ENCODE measurements at regions not wholly inside any gene's neighbourhood (a gene's known extent, or its start where the extent isn't known, plus 50 kb on each side); places are given as distances from the start of the nearest gene placed in this dataset.

- H3K4me3 ChIP-seq (ENCODE audit: low read depth, low read length), result no peak overlapping the region
- no peak for TF ChIP-seq CTCF (IDR thresholded peaks at IDR 0.05; ENCODE audit: borderline replicate concordance, insufficient read depth, low read depth, low read length)
Measured at GRCh38 chr6:23181356-23182110, 612.2 kb downstream of the HDGFL1 start.

GRCh38 chr6:23183846-23184245 is 614.5 kb downstream of the HDGFL1 start:
- H3K4me3 ChIP-seq (ENCODE audit: low read depth, low read length), result no peak overlapping the region
- TF ChIP-seq CTCF (IDR thresholded peaks at IDR 0.05; ENCODE audit: borderline replicate concordance, insufficient read depth, low read depth, low read length), result no peak

GRCh38 chr6:23184351-23184750 is 615.0 kb downstream of the HDGFL1 start:
- TF ChIP-seq CTCF (IDR thresholded peaks at IDR 0.05; ENCODE audit: borderline replicate concordance, insufficient read depth, low read depth, low read length), result no peak
- no peak overlapping the region for H3K4me3 ChIP-seq (ENCODE audit: low read depth, low read length)

GRCh38 chr6:23195487-23195886 is 626.1 kb downstream of the HDGFL1 start:
- H3K4me3 ChIP-seq (ENCODE audit: low read depth, low read length), result no peak overlapping the region
- no peak for TF ChIP-seq CTCF (IDR thresholded peaks at IDR 0.05; ENCODE audit: borderline replicate concordance, insufficient read depth, low read depth, low read length)

- H3K4me3 ChIP-seq (ENCODE audit: low read depth, low read length), result no peak overlapping the region
- TF ChIP-seq CTCF (IDR thresholded peaks at IDR 0.05; ENCODE audit: borderline replicate concordance, insufficient read depth, low read depth, low read length), result no peak
Measured at GRCh38 chr6:23199541-23199940, 630.2 kb downstream of the HDGFL1 start.

GRCh38 chr6:23200946-23201345 is 631.6 kb downstream of the HDGFL1 start:
- H3K4me3 ChIP-seq (ENCODE audit: low read depth, low read length), result no peak overlapping the region
- TF ChIP-seq CTCF (IDR thresholded peaks at IDR 0.05; ENCODE audit: borderline replicate concordance, insufficient read depth, low read depth, low read length), result no peak

- TF ChIP-seq CTCF (IDR thresholded peaks at IDR 0.05; ENCODE audit: borderline replicate concordance, insufficient read depth, low read depth, low read length), result no peak
- no peak overlapping the region for H3K4me3 ChIP-seq (ENCODE audit: low read depth, low read length)
Measured at GRCh38 chr6:23202207-23202606, 632.8 kb downstream of the HDGFL1 start.

Data from GM12875 (cell line).